ENCODE measurements at regions not wholly inside any gene's neighbourhood (a gene's known extent, or its start where the extent isn't known, plus 50 kb on each side); places are given as distances from the start of the nearest gene placed in this dataset.
A peak's percentile ranks its signal among the peaks of the same experiment; 100 is the strongest.

DNA sequence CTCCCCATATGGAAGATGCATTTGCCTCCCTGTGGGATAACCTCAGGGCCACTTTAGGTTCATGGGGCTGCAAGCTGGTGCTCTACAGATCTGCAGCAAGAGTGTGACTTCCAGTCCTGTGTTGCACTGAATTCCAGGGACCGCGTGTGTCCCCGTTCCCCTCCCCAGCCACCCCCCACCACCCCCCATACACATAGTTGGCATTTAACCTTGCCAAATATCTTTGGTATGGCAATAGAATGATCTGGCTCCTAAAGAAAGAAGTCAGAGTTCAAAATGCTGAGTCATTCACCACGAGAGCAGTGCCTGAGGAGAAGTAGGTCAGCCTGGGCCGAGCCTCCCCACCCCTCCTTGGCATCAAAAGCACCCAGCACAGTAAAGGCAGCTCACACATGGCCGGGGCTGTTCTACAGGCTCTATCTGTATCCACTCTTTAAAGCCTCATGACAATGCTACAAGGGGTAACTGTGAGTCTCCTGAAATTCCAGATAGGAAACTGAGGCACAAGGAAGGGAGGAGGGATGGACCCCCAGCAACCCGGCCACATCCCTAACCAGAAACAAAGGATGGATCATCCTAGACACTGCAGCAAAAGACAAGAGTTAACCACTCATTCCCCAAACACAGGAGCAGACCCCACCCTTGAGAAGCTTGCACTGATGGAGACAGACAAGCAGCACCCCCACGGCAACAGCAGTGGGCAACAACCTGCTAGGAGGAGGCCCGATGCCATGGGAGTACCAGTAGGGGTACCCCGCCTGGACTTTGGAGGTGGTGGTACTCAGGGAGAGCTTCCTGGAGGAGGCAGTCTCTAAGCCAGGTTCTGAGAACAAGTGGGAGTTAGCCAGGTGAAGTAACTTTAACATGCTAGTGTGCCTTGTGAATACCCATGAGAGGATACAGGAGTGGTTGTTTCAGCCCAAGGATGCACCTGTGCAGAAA lies 70.3 kb upstream of the NANOS1 start:
- Histone ChIP-seq H3K4me3 (ENCODE audit: extremely low read depth in 1 of 4, insufficient read depth in 2 of 4, low read depth in 3 of 4, low read length in 4 of 4) (no peak overlapping the region), H3K23ac (ENCODE audit: insufficient read length) (no peak overlapping the region), H3K9me3 (ENCODE audit: insufficient read depth in 2 of 2, low read depth in 1 of 2, low read length in 1 of 2) (no peaks in the 10 kb centered on the region), H2BK20ac (ENCODE audit: low read length) (no peak overlapping the region), H3K18ac (ENCODE audit: extremely low read depth, low read length) (no peak overlapping the region), H3K36me3 (ENCODE audit: control insufficient read depth in 2 of 4, insufficient read depth in 4 of 4, low read length in 3 of 4) (no peaks in the 10 kb centered on the region), H3K27me3 (replicated peaks in 1 of 4; ENCODE audit: control insufficient read depth in 3 of 4, extremely low read depth in 1 of 4, insufficient read depth in 3 of 4, low read length in 3 of 4) (no peaks in the 10 kb centered on the region), H4K91ac (replicated peaks; ENCODE audit: insufficient read length, low read length) (no peak overlapping the region), H4K20me1 (replicated peaks in 1 of 2; ENCODE audit: control insufficient read depth in 1 of 2, insufficient read depth in 2 of 2, low read length in 2 of 2) (peaks cover 0 to 2% of the 10 kb centered on the region in 2 experiments), H2AFZ (ENCODE audit: low read length) (no peak overlapping the region), H3K23me2 (ENCODE audit: low read depth, low read length) (no peaks in the 10 kb centered on the region), H3K27ac (ENCODE audit: low read depth, low read length) (no peak overlapping the region), H2BK15ac (ENCODE audit: low read length) (no peak overlapping the region), H3K4me1 (replicated peaks in 1 of 4; ENCODE audit: control insufficient read depth in 3 of 4, insufficient read depth in 4 of 4, low read length in 3 of 4) (no peaks in the 10 kb centered on the region; a peak in 1 of 7 replicates), H3K14ac (ENCODE audit: insufficient read length) (no peak overlapping the region), H2BK5ac (ENCODE audit: low read depth, low read length) (no peak overlapping the region), H2BK120ac (replicated peaks; ENCODE audit: low read depth, low read length) (no peak overlapping the region), H3K4me2 (ENCODE audit: insufficient read depth in 1 of 2, low read depth in 2 of 2, low read length in 2 of 2) (no peak overlapping the region), H2AK5ac (ENCODE audit: low read depth, low read length) (no peak overlapping the region), H3K79me1 (ENCODE audit: low read depth, low read length) (no peaks in the 10 kb centered on the region), H3K4ac (replicated peaks; ENCODE audit: insufficient read length, low read depth, low read length) (no peak overlapping the region), H4K5ac (ENCODE audit: insufficient read length, low read depth, low read length) (no peak overlapping the region), H4K8ac (ENCODE audit: extremely low read depth, insufficient read depth, low read length) (peak overlapping the region; percentile 59; the same call in 1 of the 2 replicates), H3K9ac (replicated peaks in 1 of 4; ENCODE audit: extremely low read depth in 1 of 4, low read depth in 3 of 4, low read length in 3 of 4) (no peak overlapping the region), H3K79me2 (ENCODE audit: control insufficient read depth in 1 of 2, insufficient read depth in 2 of 2, low read length in 2 of 2) (no peaks in the 10 kb centered on the region), H2BK12ac (ENCODE audit: low read depth, low read length) (no peak overlapping the region), H3K56ac (replicated peaks; ENCODE audit: insufficient read length, low read depth, low read length) (no peak overlapping the region)
- no peak for FAIRE-seq
- 92% methylated on average over 7 of the region's 10 CpGs; no CpG with 5 or more reads in 1 of the 2 experiments for WGBS, 2 experiments (ENCODE audit: extremely low coverage in 1 of 2, insufficient coverage in 1 of 2, insufficient read length in 1 of 2, insufficient replicate concordance in 2 of 2, low coverage in 1 of 2, low lambda C conversion rate in 2 of 2, missing lambda C conversion rate in 1 of 2)
- ChIA-PET POLR2A (ENCODE audit: partially characterized antibody) (no interaction called here), CTCF (ENCODE audit: partially characterized antibody) (interaction anchor here (0.8 to 1.1 kb wide), 2 partner anchors 8 to 9 kb away, joined by 3 to 4 read pairs; no protein-coding TSS in a partner anchor)
- peak in 1 of 2 experiments; percentile 19 for DNase-seq (ENCODE audit: low read depth in 1 of 2, low spot score in 2 of 2)
- no peak for TF ChIP-seq EZH2 (IDR thresholded peaks at IDR 0.05; ENCODE audit: low read depth, low read length, severe bottlenecking)
- TF ChIP-seq MAFK (IDR thresholded peaks at IDR 0.05; ENCODE audit: low read depth, low read length) = peak; percentile 68
- no peak for TF ChIP-seq SUZ12 (IDR thresholded peaks at IDR 0.05; ENCODE audit: low read length)
- TF ChIP-seq BACH1 (IDR thresholded peaks at IDR 0.05; ENCODE audit: low read length) = peak; percentile 68

All from H1 (cell line).